HG03108 (cell line): ENCODE measurements at regions not wholly inside any gene's neighbourhood (a gene's known extent, or its start where the extent isn't known, plus 50 kb on each side); places are given as distances from the start of the nearest gene placed in this dataset.

Experiments
- ATAC-seq: cut with Tn5 transposase; IDR thresholded peaks from one replicate; pipeline ENCODE4 v1.9.1; 2021; ENCODE audit warnings: moderate library complexity; ENCODE audit not compliant: unreplicated experiment

DNA sequence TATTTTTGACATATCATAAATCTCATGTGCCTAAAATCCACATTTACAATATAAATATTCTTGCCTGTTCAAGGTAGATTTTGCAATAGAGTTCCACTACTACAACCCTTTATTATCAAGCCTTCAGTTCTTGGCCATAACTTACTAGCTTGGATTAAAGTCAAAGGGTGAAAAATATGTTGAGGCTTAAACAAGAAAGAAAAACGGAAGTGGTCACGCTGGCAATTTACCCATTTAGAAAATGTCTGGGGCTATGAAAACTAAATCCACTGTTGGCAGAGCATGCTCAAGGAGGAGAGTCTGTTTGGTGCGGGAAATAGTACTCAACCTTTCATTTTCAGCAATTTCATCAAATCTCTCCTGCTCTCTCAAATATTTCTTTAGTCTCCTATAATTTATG, 209.8 kb upstream of the RHOBTB1 start:
- no peak for ATAC-seq

DNA sequence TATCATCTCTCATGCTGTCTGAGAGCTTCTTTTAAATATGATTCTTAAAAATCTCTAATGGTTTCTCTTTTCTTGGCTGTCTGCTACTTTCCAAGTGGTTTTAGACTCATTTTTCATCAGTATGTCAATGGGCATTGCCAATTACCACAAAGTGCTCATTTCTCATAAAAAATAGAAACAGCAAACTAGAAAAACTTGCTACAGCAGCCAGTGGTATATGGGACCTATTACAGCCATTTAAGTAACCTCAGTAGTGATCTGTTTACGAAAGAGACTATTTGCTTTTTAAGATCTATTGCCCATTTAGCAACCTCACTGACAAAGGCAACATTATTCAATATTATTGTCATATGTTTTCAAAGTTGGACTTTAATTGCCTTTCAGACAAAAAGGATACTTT, 207.1 kb upstream of the RHOBTB1 start:
- ATAC-seq: no peak

DNA sequence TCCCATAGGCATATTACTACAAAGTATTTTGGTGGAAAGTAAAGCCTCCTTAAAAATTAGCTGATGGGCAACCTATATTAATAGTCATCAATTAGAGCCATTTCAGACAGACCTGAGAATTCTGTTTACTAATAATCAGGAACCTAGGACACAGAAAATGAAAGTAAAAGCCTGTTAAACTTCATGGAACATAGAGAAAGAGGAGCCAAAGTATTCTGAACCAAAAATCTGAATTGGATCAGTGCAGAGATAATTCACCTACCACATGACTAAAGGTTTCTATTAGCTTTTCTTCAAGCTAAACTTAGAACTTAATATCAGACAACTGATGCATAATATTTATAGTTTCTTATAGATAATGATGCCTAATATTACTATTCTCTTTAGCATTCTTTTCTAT, 204.5 kb upstream of the RHOBTB1 start:
- ATAC-seq: no peak

DNA sequence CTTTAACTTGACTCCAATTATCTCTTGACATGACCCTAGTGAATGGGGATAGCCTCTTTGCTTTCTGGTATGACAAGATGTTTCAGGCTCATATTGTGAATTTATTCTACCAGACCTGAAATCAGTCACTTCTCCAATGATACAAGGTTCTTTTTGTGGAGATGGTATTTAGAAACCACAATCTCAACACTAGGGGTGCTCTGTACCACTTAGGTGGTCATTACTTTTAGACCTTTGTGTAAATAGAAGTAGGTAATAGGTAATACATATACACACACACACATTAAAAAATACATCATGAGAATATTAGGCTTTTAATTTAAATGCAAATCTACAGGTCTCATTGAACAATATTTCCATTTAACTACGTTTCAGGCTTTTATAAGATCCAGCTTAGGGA, 199.0 kb upstream of the RHOBTB1 start:
- no peak for ATAC-seq

DNA sequence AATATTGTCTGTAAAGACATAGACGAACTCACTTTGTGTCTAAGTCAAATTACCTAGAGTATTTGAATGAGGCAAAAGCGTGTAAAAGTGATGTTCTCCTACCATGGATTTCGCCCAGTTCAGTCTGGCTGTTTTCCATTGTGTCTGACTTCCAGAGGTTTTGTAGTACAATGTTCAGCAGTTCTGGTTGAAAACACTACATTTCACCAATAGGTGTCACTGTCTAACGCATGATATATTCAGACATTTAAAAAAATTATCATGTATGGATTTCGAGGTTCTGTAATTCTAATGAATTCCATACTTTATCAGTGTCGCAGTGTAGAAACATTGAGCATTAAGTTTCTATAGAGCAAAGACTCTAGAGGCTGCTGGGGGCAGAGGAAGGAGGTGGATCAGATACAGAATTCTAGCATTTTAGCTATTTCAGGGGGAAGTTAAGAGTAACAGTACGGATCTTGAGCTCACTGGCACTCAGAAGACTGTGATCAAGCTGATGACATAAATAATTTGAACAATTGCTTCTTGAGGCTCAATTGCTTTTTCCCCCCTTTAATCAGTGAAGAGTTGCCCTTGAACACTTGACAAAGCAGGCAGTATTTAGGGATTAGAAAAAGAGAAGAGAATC, 196.9 kb upstream of the RHOBTB1 start:
- ATAC-seq: no peak

DNA sequence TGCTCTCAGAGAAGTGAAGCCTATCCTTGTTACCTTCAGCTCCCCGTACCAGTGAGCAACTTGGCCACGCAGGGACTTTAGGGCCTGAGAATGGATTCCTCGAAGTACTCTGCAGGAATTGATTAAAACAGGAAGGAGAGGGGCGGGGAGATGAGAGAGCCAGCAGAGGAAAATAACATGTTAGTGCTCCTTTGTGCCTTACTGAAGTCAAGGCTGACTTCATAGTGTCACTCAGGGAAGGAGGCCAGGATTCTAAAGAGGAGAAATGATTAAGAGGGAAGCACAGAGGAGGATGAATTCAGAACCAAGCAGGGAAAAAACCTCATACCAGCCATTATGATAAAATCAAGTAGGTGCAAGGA, 195.6 kb upstream of the RHOBTB1 start:
- no peak for ATAC-seq

DNA sequence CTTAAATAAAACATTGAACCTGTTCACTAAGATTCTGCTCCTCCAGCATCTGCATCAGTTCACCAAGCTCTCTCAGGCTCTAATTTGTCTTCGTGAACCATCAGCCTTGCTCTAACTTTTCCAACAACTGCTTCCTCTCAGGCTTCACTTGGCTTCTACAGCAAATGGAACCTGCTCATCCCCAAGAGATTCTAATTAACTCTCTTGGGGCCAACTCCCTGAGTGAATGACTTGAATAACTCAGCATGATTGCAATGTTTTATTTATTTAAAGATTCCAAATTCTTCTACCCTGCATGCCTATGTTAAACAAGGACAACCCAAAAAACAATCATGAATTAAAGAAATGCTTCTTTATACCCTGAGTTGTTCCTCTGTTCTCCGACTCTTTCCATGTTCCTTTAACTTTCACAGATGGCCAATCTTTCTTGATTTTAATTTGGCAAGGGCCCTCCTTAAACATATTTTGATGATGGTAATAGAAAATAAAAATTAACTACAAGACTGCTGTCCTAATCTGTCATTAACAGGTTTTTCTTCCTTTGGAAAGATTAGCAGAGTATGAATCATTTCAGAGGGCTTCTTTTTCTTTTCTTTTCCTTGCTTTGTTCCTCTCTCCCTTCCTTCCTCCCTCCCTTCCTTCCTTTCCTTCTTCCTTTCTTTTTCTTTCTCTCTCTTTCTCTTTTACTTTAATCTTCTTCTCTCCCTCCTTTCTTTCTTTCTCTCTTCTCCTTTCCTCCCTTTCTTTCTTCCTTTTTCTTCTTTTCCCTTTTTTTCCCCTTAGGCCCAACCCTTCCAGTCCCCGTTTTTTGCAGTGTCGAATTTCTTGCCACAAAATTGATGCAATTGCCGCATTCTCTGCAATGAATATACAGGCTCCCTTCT, 195.0 kb upstream of the RHOBTB1 start:
- no peak for ATAC-seq

DNA sequence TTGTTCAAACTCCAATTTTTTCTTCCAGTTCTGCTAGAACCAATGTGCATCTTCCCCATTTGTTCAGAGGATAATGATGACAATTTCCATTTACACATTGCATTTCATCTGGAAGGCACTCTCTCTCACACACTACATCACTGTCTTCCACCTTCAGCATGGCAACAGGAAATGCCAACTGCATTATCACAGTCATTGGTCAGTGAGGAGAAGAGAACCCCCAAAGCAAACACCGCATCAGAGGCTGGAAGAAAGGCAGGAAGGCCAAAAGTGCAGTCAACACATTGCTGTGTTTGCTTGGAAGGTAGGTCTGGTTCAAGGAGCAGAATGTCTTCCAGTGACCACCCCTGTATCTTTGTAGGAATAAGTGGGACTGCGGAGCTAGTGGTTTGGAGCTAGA, 192.2 kb upstream of the RHOBTB1 start:
- no peak for ATAC-seq

DNA sequence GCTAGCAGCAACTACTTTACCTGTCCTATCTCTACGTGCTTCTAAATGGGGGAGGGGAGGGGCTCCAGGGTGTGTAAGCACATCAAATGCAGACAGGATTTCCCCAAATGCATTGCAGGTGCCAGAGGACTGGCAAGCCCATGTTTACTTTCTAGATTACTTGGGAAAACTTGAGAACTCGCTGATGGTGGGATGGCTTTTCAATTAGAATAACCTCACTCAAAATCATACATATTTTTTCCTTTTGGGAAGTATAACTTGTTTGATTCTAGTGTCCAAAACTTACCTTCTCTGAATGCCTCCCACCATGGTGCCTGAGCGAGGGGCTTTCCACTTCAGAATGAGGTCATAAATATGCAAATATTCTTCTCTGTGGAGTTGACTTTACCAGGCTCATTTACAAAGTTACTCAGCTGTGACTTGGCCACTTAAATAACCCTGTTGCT, 191.3 kb upstream of the RHOBTB1 start:
- ATAC-seq: peak; percentile 67

DNA sequence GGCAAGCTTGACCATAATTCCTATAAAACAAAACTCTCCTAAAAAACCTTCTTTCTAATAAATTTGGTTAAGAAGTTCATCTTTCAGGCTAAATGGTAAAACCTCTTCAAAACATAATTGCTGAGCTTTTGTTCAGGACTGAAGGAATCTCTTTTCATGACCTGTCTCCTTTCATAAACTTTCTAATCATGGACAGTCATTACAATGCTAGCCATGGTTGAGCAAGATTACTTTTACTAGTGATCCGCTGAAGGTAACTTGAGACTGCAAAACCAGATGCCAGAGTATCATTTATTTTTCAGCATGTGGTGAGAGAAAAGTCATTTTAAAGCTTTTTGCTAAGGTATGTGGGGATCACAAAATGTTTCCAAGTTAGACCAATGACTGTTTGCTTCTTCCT, 186.4 kb upstream of the RHOBTB1 start:
- ATAC-seq: no peak

DNA sequence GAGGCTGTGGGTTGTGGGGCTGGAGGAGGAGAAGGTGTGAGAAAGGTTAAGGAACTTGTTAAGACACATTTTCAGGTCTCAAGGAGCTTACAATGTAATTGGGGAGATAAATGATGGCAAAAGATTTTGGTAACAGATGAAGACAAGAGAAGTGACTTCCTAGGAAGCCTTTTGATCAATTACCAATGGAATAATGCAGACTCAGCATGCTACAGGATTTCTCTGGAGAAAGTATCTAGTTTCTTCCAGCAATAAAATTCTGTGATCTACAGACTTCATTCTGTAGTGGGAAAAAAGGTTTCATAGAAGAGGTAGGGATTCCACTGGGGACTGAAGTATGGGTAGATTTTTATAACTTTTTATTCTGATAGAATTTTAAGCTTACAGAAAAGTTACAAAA, 184.2 kb upstream of the RHOBTB1 start:
- ATAC-seq: no peak

DNA sequence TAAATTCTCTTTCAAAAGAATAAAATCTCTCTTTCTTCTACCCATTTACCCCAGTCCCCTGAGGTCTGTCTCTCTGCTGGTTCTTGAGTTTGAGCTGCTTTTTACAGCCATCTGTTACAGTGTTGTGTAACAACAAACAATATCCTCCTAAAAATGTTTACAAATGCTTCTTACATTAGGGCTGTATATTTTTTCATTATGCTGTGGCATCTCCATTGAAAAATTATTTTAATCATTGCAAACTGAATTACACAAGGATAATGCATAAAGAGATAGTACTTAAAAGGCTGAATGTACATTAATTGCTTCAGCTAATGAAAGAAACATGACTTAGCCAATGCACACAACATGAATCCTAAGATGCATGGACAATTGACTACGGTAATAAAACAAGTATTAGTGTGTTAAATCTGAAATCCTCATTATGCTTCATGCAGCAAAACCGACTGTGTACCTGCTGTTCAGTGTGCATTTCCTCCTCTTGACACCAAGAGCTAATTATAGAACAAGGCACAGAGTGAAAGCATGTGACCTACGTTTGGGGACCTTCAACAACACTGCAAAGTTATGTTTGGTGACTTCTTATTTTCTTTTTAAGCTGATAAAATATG, 181.7 kb upstream of the RHOBTB1 start:
- ATAC-seq: peak; percentile 66

DNA sequence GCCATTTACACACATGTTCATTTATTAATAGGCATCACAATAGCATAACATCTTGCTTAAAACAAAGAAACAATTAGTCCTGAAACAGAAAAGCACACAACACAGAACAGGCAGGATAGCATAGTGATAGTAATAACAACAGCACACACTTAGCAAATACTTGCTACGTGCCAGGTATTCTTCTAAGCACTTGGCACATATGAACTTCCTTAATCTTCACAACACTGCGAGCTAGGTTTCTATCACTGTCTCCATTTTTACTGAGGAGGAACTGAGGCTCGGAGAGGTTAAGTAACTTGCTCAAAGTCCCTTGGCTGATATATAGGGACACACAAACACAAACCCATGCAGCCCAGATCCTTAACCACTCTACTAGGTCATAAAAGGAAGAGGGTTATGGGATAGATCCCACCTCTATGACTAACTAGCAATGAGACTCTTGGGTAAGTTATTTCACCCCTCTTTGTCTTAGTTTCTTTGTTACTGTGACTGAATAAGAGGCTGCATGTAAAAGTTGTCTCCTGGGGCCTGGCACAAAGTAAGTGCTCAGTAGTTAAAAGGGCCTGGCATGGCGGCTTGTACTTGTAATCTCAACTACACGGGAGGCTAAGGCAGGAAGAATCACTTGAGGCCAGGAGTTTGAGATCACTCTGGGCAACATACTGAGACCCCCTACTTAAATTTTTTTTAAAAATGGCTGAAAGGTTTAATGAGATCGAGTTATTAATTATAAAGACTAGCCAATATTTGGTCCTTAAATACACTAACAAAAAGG, 181.0 kb upstream of the RHOBTB1 start:
- no peak for ATAC-seq

DNA sequence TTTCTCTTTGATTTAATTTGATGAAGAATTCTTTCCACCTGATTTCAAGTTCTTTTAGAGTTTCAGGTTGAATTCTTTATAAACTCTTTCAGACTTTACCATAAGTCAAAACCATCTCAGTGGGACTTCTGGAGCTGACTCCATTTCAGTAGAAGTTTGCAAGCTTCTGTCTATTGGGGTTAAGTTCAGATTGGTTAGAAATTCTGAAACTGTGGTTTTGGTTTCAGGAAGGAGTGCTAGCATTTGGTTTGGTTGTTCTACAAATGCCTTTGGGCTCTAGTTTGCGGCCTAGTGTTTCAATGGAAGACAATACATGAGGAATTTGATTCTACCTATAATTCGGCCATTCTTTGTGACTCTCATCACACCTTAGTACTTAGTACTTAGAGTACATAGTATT, 176.8 kb upstream of the RHOBTB1 start:
- ATAC-seq: peak; percentile 70

DNA sequence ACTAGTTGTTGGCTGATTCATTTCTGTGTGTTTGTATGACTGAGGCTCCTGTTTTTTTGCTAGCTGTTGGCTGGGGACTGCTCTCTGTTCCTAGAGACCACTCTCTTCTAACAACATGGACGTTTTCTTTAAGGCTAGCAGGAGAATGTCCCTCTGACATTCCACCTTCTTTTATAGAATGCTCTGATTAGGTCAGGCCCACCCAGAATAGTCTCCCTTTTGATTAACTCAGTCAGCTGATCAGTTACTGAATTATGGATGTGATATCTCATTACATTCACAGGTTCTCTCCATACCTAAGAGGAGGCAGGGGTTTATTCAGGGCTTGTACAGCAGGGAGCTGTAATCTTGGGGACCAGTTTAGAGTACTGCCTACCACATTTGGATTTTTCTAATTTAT, 175.6 kb upstream of the RHOBTB1 start:
- no peak for ATAC-seq

DNA sequence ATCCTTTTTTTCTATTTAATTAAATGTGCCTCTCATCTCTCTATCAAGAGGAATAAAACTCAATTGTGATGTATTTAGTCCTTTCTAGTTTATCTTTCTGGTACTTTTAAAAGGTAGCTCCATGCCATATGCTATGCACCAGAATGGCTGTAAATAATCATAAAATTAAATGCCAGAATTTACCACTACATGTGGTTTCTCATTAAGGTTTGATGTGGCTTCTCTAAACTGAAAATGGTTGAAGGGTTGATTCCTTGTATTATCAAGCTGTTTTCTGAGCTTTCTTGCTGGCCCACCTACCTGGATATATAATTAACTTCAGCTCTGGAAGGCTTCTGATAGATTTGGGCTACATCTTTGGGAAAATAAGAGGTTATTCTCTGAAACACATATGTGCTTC, 171.9 kb upstream of the RHOBTB1 start:
- no peak for ATAC-seq

DNA sequence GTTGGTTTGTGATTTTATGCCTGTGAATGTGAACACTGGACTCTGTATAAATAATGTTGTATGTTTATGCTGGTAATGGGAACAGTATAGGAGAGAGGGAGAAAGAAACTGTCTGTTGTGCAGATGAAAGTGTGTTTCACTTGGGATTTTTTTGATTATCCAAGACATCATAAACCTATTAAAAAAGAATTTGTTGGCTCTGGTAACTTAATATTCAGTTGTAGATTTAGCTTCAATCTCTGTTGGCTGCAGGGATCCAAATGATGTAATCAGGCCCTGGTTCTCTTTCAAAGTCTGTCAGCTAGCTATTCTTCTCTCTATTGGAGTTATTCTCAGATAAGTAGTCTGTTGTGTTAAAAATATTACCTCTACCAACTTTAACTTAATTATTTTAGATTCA, 168.8 kb upstream of the RHOBTB1 start:
- ATAC-seq: no peak

DNA sequence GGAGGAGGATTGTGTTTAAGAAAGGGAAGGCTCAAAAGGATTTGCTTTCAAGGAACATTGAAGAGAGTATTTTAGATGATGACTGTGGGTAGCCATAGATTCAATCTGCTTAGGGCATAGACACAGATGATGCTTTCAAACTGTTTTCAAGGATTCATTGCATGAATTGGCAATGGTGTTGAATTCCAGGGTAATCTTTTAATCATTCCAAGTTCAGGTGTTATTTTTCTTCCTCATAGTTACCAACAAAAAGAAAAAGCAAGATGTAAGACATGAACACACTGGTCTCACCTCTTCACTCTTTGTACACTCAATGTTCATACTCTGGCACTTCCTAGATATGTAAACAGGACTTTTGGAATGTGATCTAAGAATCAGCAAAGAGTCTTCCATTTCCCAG, 167.0 kb upstream of the RHOBTB1 start:
- ATAC-seq: no peak

DNA sequence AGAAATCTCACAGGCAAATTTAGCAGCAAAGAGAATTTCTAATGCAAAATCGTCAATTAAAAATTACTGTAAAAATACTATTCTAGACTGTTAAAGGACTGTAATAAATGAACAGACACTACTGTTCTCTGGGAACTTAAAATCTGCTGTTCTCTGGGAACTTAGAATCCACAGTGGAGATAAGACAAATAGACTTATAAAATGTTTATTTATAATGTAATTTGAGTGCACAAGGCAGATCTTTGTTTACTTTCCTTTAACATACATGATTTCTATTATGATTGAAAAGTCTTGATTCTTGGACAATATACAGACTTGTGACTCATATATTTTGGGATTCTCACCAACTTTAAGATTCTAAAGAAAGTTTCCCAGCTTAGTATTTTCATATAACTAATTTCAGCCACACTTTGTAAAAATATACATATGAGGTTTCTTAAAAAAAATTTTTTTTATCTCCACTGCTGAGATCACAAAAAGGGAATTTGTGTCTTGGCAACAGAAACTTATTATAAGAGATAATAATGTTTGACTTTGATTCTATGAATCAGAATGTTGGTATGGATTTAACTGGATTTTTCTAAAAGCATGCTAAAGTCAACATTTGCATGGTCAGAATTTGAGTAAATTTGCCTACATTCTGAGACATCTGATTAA, 166.3 kb upstream of the RHOBTB1 start:
- ATAC-seq: no peak

DNA sequence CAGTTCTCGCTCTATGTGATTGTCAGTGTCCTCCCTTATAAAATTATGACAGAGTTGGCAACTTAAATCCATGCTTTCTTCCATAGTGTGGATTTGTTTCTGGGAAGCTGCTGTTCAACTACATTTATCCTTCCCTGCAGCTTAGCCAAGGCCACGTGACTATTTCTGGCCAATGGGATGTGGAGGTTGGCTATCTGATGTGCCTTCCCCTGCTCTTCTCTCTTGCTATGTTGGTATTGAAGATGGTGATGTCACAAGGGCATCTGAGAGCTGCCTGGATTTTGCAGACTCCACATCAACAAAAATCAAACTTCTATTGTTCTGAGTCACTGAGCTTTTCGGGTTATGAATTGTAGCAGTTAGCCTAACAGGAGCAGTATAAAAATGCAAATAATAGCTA, 164.9 kb upstream of the RHOBTB1 start:
- ATAC-seq: no peak

DNA sequence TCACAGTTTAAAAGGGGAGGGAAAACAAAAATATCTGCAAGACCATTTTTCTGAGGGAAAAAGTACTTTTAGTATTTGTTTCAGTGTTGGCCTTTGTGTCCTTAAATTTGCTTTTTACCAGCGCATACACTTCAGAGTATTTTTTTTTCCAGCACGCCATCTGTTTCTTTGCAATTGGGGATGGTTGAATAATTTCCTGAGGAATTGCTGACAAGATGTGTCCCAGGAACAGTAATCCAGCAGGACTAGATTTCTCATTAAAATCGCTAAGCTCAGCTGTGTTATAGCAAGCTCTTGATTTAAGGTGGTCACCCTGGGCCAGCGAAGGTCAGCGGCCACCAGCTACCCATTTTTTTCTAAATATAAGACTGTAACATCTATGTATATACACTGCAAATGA, 156.9 kb upstream of the RHOBTB1 start:
- ATAC-seq: no peak
